ENCODE measurements at regions not wholly inside any gene's neighbourhood (a gene's known extent, or its start where the extent isn't known, plus 50 kb on each side); places are given as distances from the start of the nearest gene placed in this dataset.

- TF ChIP-seq HIC1 (tag by site-specific recombination; IDR thresholded peaks at IDR 0.05) (no peak), ZNF132 (tag by site-specific recombination; IDR thresholded peaks at IDR 0.05; ENCODE audit: borderline replicate concordance) (no peak), ZNF571 (tag by site-specific recombination; IDR thresholded peaks at IDR 0.05) (no peak), ZNF26 (tag by site-specific recombination; IDR thresholded peaks at IDR 0.05) (no peak), OSR2 (tag by site-specific recombination; IDR thresholded peaks at IDR 0.05) (no peak), ZNF629 (tag by site-specific recombination; IDR thresholded peaks at IDR 0.05) (no peak), ZNF549 (tag by site-specific recombination; IDR thresholded peaks at IDR 0.05) (no peak), ZSCAN30 (tag by site-specific recombination; IDR thresholded peaks at IDR 0.05) (no peak), ZNF548 (tag by site-specific recombination; IDR thresholded peaks at IDR 0.05) (no peak), MZF1 (tag by site-specific recombination; IDR thresholded peaks at IDR 0.05; ENCODE audit: borderline replicate concordance) (no peak), ZNF692 (tag by site-specific recombination; IDR thresholded peaks at IDR 0.05) (no peak), ZNF133 (tag by site-specific recombination; IDR thresholded peaks at IDR 0.05) (no peak), ZIC2 (tag by site-specific recombination; IDR thresholded peaks at IDR 0.05) (peak; percentile 85), ZNF560 (tag by site-specific recombination; IDR thresholded peaks at IDR 0.05; ENCODE audit: borderline replicate concordance) (no peak)
Observed at GRCh38 chr1:117760069-117760468, 154.2 kb downstream of the TENT5C start (continued).

GRCh38 chr1:117760485-117760884 lies 154.6 kb downstream of the TENT5C start:
- Histone ChIP-seq H3K36me3 (ENCODE audit: control insufficient read depth in 2 of 2, insufficient read depth in 1 of 2, low read length in 2 of 2) (no peaks in the 10 kb centered on the region), H3K9me3 (ENCODE audit: control insufficient read depth, insufficient read depth, low read depth, low read length) (no peaks in the 10 kb centered on the region), H3K4me1 (ENCODE audit: control insufficient read depth, insufficient read depth, low read length) (peaks cover 4% of the 10 kb centered on the region), H3K27ac (ENCODE audit: extremely low read depth, low read depth, low read length) (no peak overlapping the region), H3K4me3 (ENCODE audit: low read depth, low read length) (no peak overlapping the region)
- CTCF ChIA-PET: interaction anchor here (0.6 to 1.5 kb wide), 6 partner anchors 63 to 225 kb away, joined by 3 to 6 read pairs (median 4); no protein-coding TSS in a partner anchor
- POLR2A ChIA-PET: no interaction called here
- TF ChIP-seq ZNF311 (tag by site-specific recombination; IDR thresholded peaks at IDR 0.05; ENCODE audit: borderline replicate concordance): no peak
- TF ChIP-seq ZNF133 (tag by site-specific recombination; IDR thresholded peaks at IDR 0.05): no peak
- no peak for TF ChIP-seq INSM2 (tag by site-specific recombination; IDR thresholded peaks at IDR 0.05)
- TF ChIP-seq ZBTB1 (tag by site-specific recombination; IDR thresholded peaks at IDR 0.05): no peak
- TF ChIP-seq ZNF549 (tag by site-specific recombination; IDR thresholded peaks at IDR 0.05): no peak
- no peak for TF ChIP-seq HIC1 (tag by site-specific recombination; IDR thresholded peaks at IDR 0.05)
- no peak for TF ChIP-seq ELK4 (IDR thresholded peaks at IDR 0.05; ENCODE audit: borderline replicate concordance, low read depth, low read length)
- no peak for TF ChIP-seq BCL11B (tag by site-specific recombination; IDR thresholded peaks at IDR 0.05; ENCODE audit: low read depth)
- no peak for TF ChIP-seq TCF7L2 (IDR thresholded peaks at IDR 0.05; ENCODE audit: borderline replicate concordance, low read depth, low read length)
- no peak for TF ChIP-seq ZNF48 (tag by site-specific recombination; IDR thresholded peaks at IDR 0.05)
- no peak for TF ChIP-seq ZNF692 (tag by site-specific recombination; IDR thresholded peaks at IDR 0.05)
- TF ChIP-seq ZNF223 (tag by site-specific recombination; IDR thresholded peaks at IDR 0.05): no peak
- TF ChIP-seq ZNF157 (tag by site-specific recombination; IDR thresholded peaks at IDR 0.05): no peak
- TF ChIP-seq ZNF169 (tag by site-specific recombination; IDR thresholded peaks at IDR 0.05): no peak
- no peak for TF ChIP-seq KLF1 (tag by site-specific recombination; IDR thresholded peaks at IDR 0.05)
- TF ChIP-seq ZNF416 (tag by site-specific recombination; IDR thresholded peaks at IDR 0.05): no peak

Measured in HEK293 (cell line).